ENCODE measurements at regions not wholly inside any gene's neighbourhood (a gene's known extent, or its start where the extent isn't known, plus 50 kb on each side); places are given as distances from the start of the nearest gene placed in this dataset.

DNA sequence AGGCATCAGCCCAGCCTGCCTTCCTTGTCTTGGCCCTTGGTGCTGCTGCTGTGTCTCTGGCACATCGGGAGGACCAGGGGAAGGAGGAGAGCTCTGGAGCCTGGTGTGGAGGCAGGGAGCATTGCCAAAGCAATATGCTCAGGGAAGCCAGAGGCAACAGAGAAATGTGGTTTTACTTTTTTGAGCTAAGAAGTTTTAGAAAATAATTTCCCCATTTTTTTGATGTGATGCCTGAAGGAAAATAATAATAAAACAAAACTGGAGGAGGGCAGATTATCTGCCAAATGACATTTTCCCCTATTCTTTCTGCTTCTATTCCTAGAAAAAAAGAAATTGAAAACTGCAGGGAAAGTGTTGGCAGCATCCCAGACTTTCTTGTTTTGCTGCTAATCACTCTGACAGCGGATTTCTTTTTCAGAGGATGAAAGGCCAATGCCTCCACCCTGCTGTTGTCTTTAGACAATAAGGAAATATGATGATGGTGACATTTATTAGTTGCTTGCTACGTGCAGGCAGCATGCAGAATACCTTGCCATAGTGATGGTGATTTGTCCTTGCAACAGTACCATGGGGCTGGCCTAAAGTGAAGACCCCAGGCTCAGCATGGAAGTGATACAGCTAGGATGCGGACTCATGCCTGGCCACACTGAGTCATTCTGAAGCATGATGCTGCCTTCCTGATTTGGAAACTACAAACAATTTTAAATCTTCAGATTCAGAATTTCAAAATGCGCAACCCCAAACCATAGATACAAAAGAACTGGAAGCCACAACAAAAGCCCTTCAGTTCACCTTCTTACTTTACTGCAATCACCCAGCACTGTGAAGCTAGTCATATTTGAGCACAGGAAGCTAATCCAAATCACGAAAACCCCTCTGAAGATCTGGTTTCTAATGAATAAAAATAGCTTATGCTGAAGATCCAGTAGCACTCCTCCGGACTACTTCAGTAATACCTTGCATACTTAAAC lies 260.2 kb upstream of the TMEM72 start:
- WGBS, 2 donors (ENCODE audit: low coverage in 1 of 2) = 44 to 47% methylated on average over 5 to 6 of the region's 7 CpGs
- Histone ChIP-seq H3K9me3 (no peaks in the 10 kb centered on the region), H3K27ac (no peak overlapping the region), H3K27me3 (no peaks in the 10 kb centered on the region), H3K4me1 (peaks cover 0 to 15% (median 0%) of the 10 kb centered on the region in 3 donors), H3K4me3 (no peak overlapping the region), H3K36me3 (no peaks in the 10 kb centered on the region)
- TF ChIP-seq EP300 (IDR thresholded peaks at IDR 0.05) (no peak), POLR2AphosphoS5 (IDR thresholded peaks at IDR 0.05) (no peak), POLR2A (IDR thresholded peaks at IDR 0.05) (no peak)
- TF ChIP-seq, protein P1, sequence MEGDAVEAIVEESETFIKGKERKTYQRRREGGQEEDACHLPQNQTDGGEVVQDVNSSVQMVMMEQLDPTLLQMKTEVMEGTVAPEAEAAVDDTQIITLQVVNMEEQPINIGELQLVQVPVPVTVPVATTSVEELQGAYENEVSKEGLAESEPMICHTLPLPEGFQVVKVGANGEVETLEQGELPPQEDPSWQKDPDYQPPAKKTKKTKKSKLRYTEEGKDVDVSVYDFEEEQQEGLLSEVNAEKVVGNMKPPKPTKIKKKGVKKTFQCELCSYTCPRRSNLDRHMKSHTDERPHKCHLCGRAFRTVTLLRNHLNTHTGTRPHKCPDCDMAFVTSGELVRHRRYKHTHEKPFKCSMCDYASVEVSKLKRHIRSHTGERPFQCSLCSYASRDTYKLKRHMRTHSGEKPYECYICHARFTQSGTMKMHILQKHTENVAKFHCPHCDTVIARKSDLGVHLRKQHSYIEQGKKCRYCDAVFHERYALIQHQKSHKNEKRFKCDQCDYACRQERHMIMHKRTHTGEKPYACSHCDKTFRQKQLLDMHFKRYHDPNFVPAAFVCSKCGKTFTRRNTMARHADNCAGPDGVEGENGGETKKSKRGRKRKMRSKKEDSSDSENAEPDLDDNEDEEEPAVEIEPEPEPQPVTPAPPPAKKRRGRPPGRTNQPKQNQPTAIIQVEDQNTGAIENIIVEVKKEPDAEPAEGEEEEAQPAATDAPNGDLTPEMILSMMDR (IDR thresholded peaks at IDR 0.05) = no peak
- no peak for ATAC-seq

DNA sequence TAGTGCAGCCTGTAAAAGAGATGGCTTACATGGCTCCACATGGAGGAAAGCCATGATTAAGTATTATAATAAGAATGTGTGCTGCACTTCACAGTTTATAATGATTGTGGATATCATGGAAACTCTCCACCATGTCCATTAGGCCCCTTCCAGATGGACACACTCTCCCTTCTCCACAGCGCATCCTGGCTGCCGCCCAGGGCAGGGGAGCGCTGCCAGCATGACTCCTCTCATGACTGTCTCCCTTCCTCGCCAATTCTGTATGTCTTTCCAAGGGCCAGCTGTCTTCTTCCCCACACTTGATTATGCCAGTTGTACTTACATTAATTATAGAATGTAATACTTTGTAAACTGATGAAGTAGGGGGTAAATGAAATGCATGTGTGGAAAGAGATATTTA lies 259.3 kb upstream of the TMEM72 start:
- Histone ChIP-seq H3K4me3 (no peak overlapping the region), H3K27ac (no peak overlapping the region), H3K9me3 (no peaks in the 10 kb centered on the region), H3K4me1 (peaks cover 0 to 15% (median 0%) of the 10 kb centered on the region in 3 donors), H3K36me3 (no peaks in the 10 kb centered on the region), H3K27me3 (no peaks in the 10 kb centered on the region)
- no peak for ATAC-seq
- 37 to 42% methylated on average over 3 to 4 of the region's 4 CpGs for WGBS, 2 donors (ENCODE audit: low coverage in 1 of 2)
- TF ChIP-seq POLR2A (IDR thresholded peaks at IDR 0.05) (no peak), POLR2AphosphoS5 (IDR thresholded peaks at IDR 0.05) (no peak), EP300 (IDR thresholded peaks at IDR 0.05) (no peak)
- TF ChIP-seq, protein P1 (IDR thresholded peaks at IDR 0.05) = no peak

DNA sequence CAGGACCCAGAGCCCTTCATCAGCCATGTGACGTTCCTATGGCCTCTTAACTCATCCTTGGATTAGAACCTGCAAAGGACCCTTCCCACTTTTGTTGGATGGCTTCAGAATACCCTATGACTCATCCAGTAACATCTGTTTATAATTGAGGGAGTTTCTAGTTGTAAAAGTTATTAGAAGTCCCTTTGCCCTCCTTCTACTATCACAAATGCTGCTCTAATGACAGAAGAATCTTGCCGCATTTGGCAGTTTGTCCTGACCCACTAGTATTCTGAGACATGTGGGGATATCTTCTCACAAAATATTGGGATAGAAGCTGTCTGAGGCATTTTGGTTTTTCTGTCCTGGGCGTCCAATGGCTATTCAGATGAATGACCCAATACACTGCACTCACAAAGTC lies 251.8 kb upstream of the TMEM72 start:
- Histone ChIP-seq H3K4me1 (no peaks in the 10 kb centered on the region), H3K27me3 (no peaks in the 10 kb centered on the region), H3K27ac (no peak overlapping the region), H3K9me3 (no peaks in the 10 kb centered on the region), H3K36me3 (no peaks in the 10 kb centered on the region), H3K4me3 (no peak overlapping the region)
- no peak for ATAC-seq
- TF ChIP-seq POLR2A (IDR thresholded peaks at IDR 0.05) (no peak), EP300 (IDR thresholded peaks at IDR 0.05) (no peak), POLR2AphosphoS5 (IDR thresholded peaks at IDR 0.05) (no peak)
- TF ChIP-seq, protein P1 (IDR thresholded peaks at IDR 0.05) = no peak
- 58 to 79% methylated on average over 3 of the region's 3 CpGs for WGBS, 2 donors (ENCODE audit: low coverage in 1 of 2)

DNA sequence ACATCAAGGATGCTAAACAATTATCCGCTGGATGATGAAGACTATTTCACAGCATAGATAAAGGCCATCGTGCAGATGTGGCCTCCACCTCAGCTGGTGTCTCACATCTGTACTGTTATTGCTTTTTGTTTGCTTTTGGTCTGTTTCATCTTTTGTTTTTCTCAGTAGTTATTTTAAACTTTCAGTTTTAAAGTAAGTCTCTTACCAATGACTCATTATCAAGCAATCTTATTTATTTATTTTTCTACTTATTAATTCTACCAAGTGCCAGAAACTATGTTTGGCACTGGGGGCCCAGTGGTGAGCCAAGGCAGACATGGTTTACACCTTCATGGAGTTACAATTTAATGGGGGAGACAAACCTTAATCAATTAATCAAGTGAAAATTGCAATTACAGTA lies 250.9 kb upstream of the TMEM72 start:
- Histone ChIP-seq H3K9me3 (no peaks in the 10 kb centered on the region), H3K4me3 (no peak overlapping the region), H3K27ac (no peak overlapping the region), H3K4me1 (no peaks in the 10 kb centered on the region), H3K27me3 (no peaks in the 10 kb centered on the region), H3K36me3 (no peaks in the 10 kb centered on the region)
- WGBS, 2 donors (ENCODE audit: low coverage in 1 of 2) = 68 to 70% methylated on average over 2 of the region's 2 CpGs
- TF ChIP-seq, protein P1 (IDR thresholded peaks at IDR 0.05) = no peak
- TF ChIP-seq POLR2A (IDR thresholded peaks at IDR 0.05) = no peak
- no peak for TF ChIP-seq EP300 (IDR thresholded peaks at IDR 0.05)
- no peak for TF ChIP-seq POLR2AphosphoS5 (IDR thresholded peaks at IDR 0.05)
- no peak for ATAC-seq

DNA sequence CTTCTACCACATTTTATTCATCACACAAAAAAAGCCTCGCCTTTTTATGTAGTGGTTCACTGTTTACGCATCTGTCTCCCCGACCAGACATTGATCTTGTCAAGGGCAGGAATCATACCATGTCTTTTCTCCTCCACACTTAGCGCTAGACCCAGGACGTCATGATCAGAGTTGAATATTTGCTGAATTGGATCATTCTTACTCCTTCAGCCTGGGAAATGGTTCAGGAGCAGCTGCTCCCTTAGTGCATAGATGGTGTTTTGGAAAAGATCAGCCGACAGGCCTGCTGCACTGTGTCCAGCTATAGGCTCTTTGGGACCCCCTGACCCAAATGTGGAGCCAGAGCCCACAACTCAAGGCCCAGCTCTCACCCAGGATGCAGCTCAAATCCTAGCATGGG lies 249.1 kb upstream of the TMEM72 start:
- no peak overlapping the region for H3K4me3 ChIP-seq
- TF ChIP-seq, protein P1 (IDR thresholded peaks at IDR 0.05) = no peak
- no peak for TF ChIP-seq EP300 (IDR thresholded peaks at IDR 0.05)
- no peak for TF ChIP-seq POLR2AphosphoS5 (IDR thresholded peaks at IDR 0.05)
- no peak for TF ChIP-seq POLR2A (IDR thresholded peaks at IDR 0.05)

More for the DNA sequence above, 249.1 kb upstream of the TMEM72 start:
- H3K9me3 ChIP-seq = no peaks in the 10 kb centered on the region
- no peak for ATAC-seq
- no peak overlapping the region for H3K27ac ChIP-seq
- H3K4me1 ChIP-seq = no peaks in the 10 kb centered on the region
- H3K36me3 ChIP-seq = no peaks in the 10 kb centered on the region
- WGBS, 2 donors (ENCODE audit: low coverage in 1 of 2) = 66 to 71% methylated on average over 5 of the region's 6 CpGs
- H3K27me3 ChIP-seq = no peaks in the 10 kb centered on the region
